ENCODE measurements at regions not wholly inside any gene's neighbourhood (a gene's known extent, or its start where the extent isn't known, plus 50 kb on each side); places are given as distances from the start of the nearest gene placed in this dataset.

GRCh38 chr3:34203386-34203785 lies 405.0 kb downstream of the PDCD6IP start:
- TF ChIP-seq, protein P1, sequence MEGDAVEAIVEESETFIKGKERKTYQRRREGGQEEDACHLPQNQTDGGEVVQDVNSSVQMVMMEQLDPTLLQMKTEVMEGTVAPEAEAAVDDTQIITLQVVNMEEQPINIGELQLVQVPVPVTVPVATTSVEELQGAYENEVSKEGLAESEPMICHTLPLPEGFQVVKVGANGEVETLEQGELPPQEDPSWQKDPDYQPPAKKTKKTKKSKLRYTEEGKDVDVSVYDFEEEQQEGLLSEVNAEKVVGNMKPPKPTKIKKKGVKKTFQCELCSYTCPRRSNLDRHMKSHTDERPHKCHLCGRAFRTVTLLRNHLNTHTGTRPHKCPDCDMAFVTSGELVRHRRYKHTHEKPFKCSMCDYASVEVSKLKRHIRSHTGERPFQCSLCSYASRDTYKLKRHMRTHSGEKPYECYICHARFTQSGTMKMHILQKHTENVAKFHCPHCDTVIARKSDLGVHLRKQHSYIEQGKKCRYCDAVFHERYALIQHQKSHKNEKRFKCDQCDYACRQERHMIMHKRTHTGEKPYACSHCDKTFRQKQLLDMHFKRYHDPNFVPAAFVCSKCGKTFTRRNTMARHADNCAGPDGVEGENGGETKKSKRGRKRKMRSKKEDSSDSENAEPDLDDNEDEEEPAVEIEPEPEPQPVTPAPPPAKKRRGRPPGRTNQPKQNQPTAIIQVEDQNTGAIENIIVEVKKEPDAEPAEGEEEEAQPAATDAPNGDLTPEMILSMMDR (IDR thresholded peaks at IDR 0.05), result no peak
- no peak for TF ChIP-seq POLR2A (IDR thresholded peaks at IDR 0.05)

All from Peyer's patch (tissue), 4 donors.